ENCODE measurements at regions not wholly inside any gene's neighbourhood (a gene's known extent, or its start where the extent isn't known, plus 50 kb on each side); places are given as distances from the start of the nearest gene placed in this dataset.

DNA sequence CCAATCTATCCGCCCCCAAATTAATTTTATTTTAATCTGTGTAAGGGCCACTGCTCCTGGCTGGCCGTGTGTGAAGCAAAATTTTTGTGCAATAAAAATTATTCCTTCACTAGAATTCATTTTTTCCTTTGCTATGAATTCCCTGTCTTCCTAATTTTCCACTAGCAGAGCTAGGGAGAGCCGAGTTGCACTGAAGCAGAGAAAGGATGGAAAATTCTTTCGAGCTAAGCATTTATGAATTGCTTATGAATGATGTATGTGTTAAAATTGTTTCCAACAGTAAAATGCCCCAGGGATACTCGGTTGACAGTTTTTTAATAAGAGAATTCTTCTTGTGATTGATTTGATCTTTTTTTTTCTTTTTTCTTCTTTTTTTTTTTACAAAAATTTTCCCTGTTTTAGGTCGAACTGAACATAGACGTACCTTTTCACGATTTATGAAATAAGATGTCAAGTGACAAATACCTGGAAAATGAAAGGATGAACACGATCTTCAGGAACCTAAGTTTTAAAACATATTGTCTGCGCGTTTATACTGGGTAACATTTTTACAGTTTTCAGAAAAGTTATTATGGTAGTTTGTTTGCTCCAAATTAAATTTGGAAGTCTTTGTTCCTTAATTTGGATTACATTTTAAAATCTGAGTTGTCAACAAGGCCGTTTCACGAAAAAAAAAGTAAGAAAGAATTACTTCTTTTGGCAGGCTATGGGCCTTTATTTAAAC, 288.8 kb upstream of the NFE2L3 start:
- no peak for DNase-seq (ENCODE audit: extremely low read depth in 1 of 2, low read depth in 1 of 2)

DNA sequence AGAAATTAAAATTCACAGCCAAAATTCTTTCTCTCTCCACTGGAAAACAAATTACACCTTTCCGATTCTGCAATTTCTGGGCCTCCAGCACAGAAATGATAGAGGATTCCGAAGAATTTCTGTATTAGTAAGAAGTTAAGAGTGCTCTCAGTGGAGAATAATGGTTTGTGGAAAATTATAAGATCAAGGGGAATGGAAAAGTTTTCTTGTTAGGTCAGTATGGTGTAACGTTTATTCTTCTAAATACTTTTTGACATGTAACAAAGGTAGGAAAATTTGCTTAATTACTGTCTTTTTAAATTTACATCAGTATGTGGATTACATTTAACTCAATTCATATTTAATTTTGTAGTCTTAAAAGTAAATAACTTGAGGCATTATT, 288.3 kb upstream of the NFE2L3 start:
- no peak for DNase-seq (ENCODE audit: extremely low read depth in 1 of 2, low read depth in 1 of 2)

DNA sequence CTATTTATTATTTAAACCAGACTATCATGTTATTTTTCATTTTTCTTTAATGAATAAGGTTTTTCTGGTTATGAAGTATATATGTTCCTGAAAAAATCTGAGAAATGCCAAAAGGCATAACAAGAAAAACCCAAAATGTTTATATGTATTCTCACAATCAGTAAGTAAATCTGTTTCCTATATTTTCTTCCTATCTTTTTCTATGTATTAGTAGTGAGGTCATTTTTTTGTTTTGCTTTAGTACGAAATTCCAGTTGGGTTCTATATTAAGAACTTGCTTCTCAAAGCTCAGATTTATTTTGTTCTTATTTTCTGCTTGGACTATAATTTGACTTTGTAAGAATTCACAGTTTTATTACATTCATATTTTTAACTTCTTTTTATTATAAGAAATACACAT, 287.5 kb upstream of the NFE2L3 start:
- no peak for DNase-seq (ENCODE audit: extremely low read depth in 1 of 2, low read depth in 1 of 2)

DNA sequence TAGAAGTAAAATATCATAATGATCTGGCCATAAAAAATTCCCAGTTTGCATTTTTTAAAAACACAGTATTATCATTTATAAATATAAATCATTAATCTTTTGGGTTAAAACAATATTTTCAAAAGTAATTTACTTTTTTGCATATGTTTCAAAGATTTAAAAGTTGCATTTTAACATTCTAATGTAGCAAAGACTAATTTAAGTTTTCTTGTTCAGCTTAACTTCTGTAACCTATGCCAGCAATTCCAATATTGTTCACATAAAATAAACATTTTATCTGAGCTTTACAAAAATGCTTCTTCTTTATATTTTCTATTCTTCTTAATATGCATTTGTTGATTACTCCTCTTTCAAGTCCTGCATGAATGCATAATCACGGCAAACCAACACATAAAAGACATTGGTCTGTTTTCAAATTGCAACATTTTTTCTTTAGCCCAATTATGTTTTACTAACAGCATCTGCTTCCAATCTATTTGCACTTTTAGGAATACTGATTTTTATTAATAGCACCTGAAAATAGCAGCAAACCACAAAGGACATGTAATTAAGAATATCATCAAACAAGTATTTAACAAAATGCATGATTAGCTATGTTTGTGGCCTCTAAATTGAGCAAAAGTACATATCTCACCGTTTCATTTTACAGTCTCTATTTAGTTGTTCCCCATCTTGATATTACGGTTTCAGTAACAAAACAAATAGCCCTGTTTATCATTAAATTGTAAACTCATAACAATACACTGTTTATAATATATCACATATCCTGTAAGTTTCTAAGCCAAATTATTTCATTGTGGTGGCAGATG, 286.9 kb upstream of the NFE2L3 start:
- no peak for DNase-seq (ENCODE audit: extremely low read depth in 1 of 2, low read depth in 1 of 2)

DNA sequence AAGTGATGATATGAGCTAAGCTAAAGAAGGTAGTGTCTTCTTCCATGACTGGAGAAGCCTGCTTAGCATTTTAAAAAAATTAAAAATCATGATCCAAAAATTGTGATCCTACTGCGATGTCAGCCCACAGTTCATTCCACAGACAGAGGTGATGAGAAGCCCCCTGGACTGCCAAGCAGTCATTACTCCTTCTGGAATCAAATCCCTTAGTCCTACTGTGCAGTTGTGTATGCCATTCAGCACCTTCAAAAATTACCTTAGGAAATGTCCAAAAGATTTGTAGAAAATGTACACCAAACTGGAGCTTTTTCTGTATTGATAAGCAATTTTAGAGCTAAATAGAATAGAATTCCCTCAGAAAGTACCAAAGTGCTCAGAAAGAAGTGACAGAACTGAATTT, 283.5 kb upstream of the NFE2L3 start:
- no peak for DNase-seq (ENCODE audit: extremely low read depth in 1 of 2, low read depth in 1 of 2)

DNA sequence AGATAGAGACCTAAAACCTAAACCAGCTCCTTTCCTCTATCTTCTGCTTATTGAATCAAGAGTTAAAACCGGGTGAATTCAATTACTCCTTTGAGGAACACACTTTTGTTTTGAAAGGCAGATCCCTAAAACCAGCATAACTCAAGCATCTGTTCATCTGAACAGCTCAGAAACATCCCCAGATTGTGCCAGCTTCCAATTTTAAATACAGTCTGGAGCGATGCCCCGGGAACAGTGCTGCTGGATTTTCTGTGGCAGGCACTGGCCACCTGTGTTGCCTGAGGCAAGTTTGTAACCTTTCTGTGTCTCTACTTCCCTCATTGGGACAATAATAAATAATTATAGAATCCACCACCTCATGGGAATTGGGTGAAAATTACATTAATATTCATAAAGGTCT, 281.4 kb upstream of the NFE2L3 start:
- DNase-seq (ENCODE audit: extremely low read depth in 1 of 2, low read depth in 1 of 2): no peak

DNA sequence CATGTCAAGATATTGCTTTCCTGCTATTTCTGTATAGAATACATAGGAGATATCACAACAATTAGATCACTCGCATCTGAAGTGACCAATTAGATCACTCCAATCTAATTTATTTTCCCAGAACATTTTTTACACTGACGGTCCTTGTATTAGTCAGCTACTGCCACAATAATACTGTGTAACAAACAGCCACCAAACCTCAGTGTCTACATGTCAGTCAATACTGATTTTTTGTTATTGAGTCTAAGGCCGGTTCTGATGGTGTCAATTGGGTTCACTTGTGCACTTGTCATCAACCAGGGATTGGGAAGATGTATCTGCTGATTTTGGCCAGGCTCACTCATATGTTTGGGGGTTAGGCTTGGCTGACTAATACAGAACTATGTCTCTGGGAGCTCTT, 275.9 kb upstream of the NFE2L3 start:
- DNase-seq (ENCODE audit: extremely low read depth in 1 of 2, low read depth in 1 of 2): no peak

DNA sequence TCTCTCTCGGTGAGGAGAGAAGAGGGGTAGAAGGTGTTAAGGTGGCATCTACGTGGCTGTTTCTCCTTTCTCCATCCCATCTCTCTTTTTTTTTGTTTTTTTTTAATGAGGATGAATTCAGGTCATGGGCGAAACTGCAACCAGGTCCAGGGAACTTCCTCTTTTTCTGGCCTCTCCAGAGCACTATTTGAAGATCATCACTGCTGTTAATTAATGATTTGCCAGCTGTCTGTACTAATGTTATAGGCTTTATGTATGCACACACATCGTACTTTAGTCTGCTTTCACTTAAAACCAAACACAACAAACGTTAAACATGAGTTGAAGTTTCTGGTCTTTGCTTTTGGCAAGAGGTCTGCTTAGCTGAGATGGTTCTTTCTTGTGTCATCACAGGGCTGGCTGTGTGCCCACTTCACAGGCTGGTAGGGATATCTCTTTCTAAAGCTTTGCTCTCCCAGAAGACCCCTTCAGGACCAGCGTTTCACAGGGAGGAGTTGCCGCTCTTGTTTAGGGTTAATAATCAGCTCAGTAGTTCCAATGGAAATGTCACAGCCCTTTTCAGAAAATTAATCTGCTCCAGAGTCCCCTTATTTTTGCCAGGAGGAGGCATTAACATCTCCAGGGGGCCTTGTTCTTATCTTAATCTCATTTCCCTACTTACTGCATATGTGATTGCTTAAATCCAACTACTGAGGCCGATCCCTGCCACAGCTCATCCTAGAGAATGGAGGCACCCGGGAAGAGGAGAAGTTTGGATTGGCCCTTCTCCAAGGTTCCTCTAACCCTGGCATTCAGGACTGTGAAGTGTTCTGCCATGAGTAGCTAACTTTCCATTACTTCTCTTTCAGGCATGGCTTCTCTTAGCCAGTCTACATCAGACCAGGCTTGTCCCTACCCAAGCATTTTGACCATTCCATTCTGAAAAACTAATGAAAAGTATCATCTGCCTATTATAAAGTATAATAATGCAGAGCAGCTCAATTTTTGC, 273.9 kb upstream of the NFE2L3 start:
- DNase-seq (ENCODE audit: extremely low read depth in 1 of 2, low read depth in 1 of 2): no peak

DNA sequence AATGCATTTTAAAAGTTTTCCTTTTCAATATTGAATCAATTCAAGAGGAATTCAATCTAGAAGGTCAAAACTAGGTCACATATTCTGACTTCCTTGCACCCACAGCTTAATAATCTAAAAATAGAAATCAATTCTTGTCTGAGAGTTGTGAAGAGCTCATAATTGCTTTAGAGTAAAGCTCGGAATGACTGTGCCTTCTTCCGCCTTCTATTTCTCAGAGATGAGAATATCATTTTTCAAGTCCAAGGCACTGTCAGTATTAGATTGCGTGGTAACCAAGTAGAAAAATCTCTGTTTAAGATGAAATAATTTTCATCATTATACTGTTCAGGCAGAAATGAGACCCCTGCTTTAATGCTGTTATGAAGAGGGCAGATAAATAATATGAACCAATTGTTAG, 272.2 kb upstream of the NFE2L3 start:
- no peak for DNase-seq (ENCODE audit: extremely low read depth in 1 of 2, low read depth in 1 of 2)

DNA sequence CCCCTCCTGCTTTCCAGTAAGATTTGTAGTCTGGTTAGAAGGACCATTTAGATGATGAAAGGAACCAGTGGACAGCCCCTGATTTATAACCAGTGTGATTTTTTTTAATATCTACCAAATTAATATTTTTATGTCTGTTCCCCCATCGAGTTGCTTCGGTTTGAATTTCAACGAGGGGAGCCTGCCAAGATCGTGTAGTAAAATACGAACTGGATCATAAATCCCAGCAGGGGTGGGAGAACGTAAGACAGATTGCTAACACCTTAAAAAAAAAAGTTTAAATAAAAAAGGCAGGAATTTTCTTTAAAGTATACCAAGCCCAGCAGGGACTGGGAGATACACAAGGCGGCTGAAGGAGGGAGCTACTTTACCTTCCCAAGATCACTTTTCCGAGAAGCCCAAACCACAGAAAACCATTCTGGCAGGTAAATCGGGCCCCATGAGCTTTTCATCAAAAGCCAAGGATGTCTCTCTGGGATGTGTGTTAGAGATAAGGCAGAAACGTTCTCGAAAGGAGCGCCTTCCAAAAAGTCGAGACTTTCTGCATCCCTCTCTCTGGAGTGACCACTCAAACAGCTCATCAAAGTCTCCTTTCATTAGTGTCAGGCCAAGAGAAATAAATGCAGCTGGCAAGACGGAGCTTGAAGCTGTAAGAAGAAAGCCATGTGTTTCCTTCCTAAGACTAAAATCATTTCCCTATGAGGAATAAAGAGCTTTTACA, 270.5 kb upstream of the NFE2L3 start:
- no peak for DNase-seq (ENCODE audit: extremely low read depth in 1 of 2, low read depth in 1 of 2)

DNA sequence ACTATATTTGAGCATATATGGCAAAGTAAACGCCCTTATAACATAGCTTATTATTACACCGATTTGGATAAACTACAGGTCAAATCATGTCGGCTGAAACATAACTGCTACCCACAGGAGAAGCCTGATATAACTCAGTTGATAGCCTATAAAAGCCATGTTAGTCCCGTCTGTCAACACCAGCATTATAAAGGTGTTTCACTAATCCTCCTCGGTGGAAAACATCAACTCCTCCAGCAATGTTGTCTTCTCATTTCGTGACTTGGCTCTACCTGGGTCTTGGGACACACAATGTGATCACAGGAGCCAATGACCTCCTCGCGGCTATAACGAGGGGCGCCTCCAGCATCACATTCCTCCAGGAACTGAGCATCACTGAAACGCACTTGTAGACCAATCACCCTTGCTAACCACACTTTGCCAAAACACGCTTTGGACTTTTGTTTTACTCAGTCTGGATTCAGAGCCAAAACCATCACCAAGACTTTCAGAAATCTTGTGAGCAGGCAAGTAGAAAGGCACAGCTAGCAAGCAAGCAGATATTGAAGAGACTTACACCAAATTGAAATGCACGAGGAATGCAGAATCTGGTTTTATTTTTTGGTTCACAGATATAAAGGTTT, 269.7 kb upstream of the NFE2L3 start:
- no peak for DNase-seq (ENCODE audit: extremely low read depth in 1 of 2, low read depth in 1 of 2)

DNA sequence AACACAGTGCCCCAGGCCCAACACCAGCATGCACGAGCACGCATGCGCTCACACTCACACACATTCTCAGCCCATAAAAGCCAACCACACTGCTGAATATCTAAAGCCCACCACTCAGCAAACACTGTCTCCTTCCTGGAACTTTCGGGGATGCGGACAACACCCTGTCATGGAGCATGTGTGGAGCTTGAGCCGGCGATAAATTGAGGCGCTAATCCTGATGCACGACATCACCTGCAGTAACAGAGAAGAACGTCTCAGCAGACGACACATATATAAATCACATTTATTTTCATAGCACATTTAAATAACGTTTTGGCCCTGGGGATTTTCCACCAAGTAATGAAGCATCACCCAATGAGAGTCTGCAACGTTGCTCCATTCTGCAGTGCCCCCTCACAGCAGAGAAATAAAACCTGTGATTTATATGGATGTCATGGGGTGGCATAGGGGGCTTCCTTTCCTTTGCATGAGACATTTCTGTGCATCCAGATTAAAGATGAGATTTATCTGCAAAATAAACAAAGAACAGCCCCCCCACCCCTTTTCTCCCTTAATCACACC, 267.7 kb upstream of the NFE2L3 start:
- no peak for DNase-seq (ENCODE audit: extremely low read depth in 1 of 2, low read depth in 1 of 2)

DNA sequence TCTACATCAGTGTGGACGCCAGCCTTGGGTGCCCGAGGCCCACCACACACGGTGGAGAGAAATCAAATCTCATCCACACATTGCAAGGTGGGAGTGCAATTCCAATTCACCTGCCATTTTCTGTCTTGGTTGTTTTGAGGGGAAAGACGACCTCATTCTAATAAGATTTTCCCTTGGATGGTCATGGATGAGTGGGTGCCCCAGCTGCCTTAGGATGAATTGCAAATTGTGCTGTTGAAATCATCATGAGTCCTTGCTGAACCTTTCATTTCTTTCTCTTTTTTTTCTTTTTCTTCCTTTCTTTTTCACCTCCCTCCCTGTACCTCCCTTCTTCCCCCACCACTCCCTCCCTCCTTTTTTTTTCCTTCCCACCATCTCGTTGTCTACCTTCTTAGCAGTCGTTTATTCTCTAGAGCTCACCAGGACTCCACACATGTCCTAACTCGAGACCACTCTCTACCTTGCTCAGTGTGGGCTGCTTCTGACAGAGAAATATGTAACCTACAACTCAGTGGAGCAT, 266.9 kb upstream of the NFE2L3 start:
- no peak for DNase-seq (ENCODE audit: extremely low read depth in 1 of 2, low read depth in 1 of 2)

DNA sequence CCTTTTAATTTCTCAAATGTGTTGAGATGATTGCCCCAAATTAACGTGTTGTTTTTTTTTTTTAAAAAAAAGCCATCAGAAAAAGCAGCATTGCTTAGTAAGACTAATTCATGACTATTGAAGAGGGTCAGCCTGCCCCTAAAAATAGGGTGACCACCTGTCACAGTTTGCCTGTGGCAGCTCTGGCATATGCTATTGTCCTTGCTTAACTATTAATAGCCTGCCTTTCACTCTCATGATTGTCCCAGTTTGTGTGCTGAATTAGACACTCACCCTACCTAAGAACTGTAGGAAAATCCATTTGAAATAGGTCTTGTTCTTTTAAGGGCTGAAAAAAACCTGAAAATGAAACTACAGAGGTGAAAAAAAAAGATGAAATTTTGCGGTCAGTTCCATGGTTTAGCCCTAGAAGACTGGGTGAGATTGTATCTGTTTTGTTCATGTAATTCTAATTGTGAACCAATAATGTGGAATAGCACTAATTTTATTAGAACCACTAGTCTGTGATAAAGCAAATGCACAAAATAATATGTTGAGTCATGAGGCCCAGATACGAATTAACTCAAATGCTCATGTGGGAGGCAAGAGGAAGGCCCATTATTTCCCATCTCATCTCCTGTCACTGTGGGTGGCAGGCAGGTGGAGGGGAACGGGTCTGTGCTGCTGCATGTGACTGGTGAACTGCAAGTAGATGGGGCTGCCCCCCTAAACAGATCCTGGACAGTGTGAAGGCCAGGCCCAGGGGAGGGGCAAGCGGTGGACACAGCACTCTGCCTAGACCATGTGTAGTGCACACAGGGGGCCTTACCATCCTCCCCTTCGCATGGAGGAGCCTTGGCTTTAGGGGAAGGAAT, 265.4 kb upstream of the NFE2L3 start:
- DNase-seq (ENCODE audit: extremely low read depth in 1 of 2, low read depth in 1 of 2): no peak

DNA sequence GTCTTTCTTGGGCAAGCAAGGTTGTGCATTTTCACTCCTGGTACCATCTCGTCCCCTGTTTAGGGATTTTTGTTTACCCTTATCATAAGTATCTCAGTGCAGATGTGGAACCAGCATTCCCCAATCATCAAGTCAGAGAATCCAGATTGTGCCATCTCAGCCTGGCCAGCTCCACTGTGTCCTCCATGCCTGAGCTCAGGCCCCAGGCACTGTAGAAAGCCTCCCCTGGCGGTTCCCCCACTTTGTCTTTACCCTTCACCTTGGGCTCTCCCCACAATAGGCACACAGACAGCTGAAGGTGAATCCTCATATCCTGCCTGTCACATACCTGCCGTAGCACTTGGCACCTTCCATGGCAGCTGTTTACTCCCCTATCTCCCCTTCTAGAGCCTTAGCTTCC, 264.7 kb upstream of the NFE2L3 start:
- no peak for DNase-seq (ENCODE audit: extremely low read depth in 1 of 2, low read depth in 1 of 2)

DNA sequence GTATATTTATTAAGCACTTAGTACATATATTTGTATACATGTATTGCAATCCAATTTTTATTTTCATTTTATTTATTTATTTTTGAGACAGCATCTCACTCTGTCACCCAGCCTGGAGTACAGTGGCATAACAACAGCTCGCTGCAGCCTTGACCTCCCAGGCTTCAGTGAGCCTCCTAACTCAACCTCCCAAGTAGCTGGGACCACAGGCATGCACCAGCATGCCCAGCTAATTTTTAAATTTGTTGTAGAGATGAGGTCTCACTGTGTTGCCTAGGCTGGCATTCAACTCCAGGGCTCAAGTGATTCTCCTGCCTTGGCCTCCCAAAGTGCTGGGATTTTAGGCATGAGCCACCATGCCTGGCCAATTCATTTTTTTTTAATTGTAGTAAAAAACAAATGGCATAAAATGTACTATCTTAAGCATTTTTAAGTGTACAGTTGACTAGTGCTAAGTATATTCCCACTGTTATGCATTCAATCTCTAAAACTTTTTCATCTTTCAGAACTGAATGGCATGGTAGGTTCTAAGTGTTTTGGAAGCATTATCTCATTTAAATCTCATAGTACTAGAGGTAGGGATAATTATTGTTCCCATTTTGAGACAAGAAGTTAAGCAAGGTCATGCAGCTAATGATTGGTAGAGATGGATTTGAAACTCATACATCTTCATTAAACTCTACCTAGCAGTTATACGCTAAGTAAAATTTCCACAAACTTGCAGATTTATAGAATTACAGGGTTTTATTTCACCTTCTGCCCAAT, 264.0 kb upstream of the NFE2L3 start:
- DNase-seq (ENCODE audit: extremely low read depth in 1 of 2, low read depth in 1 of 2): no peak

DNA sequence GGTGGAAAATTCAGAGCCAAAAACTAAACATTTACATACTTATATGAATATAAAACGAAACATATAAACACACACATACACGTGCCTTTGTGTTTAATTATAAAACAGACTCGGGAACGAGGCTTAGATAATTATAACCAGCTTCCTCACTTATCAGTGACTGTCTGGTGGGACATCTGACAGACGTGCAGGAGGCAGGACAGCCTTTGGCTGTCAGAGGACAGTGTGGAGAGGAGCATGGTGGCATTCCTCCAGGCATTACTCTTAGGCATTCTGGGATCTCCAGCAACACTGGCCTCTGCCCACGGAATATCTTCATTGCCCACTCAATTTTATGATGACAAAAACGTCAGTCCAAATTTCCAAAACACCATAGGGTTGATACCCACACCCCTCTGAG, 262.2 kb upstream of the NFE2L3 start:
- DNase-seq (ENCODE audit: extremely low read depth in 1 of 2, low read depth in 1 of 2): no peak

DNA sequence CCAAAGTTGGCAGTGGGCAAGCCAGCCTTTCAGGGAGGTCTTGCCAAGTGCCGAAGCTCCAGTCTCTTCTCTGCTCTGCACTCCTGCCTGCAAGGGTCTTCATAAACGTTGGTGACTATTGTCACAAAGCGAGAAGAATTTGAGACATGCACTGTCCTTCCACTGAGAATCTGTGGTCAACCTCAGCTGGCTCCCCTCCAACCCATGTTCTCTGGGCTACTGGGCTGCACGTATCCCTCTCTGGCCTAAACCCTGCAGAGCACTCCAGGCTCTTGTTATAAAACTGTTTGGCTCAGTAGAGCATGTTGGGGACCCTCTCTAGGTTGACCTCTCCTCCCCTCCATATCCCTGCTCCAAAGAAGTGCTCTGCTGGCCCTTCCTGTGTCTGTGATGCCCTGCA, 260.4 kb upstream of the NFE2L3 start:
- no peak for DNase-seq (ENCODE audit: extremely low read depth in 1 of 2, low read depth in 1 of 2)
